ENCODE measurements at regions not wholly inside any gene's neighbourhood (a gene's known extent, or its start where the extent isn't known, plus 50 kb on each side); places are given as distances from the start of the nearest gene placed in this dataset.

- no peak for DNase-seq
These were observed 51.6 kb upstream of the SRRM3 start for GRCh38 chr7:76149847-76150691.

Data from HCEC 1CT (cell line).